ENCODE measurements at regions not wholly inside any gene's neighbourhood (a gene's known extent, or its start where the extent isn't known, plus 50 kb on each side); places are given as distances from the start of the nearest gene placed in this dataset.

- Histone ChIP-seq H3F3A (ENCODE audit: low read depth) (no peaks in the 10 kb centered on the region), H3K4me2 (ENCODE audit: low read depth, low read length, poor library complexity, severe bottlenecking) (no peak overlapping the region), H3K9me3 (ENCODE audit: insufficient read depth, low read depth, low read length) (no peaks in the 10 kb centered on the region), H2AFZ (ENCODE audit: low read length) (no peak overlapping the region), H3K4me3 (ENCODE audit: low read length, poor library complexity, severe bottlenecking) (no peak overlapping the region), H3K79me2 (ENCODE audit: insufficient read depth, low read length) (no peaks in the 10 kb centered on the region), H3K9me2 (replicated peaks; ENCODE audit: low read depth, low read length) (no peaks in the 10 kb centered on the region), H3K9ac (ENCODE audit: low read depth, low read length, poor library complexity, severe bottlenecking) (no peak overlapping the region), H3K36me3 (ENCODE audit: insufficient read depth, low read length) (no peaks in the 10 kb centered on the region), H3K27me3 (ENCODE audit: insufficient read depth, low read length, poor library complexity, severe bottlenecking) (no peaks in the 10 kb centered on the region), H3K4me1 (ENCODE audit: insufficient read depth, low read length, poor library complexity, severe bottlenecking) (no peaks in the 10 kb centered on the region), H4K20me1 (ENCODE audit: insufficient read depth, low read length, poor library complexity, severe bottlenecking) (no peaks in the 10 kb centered on the region)
- TF ChIP-seq CTCF (conservative IDR thresholded peaks at IDR 0.05; ENCODE audit: low read length) (no peak), EZH2phosphoT487 (IDR thresholded peaks at IDR 0.05; ENCODE audit: borderline replicate concordance) (no peak)
Measured at GRCh38 chr1:55520861-55521260, 305.7 kb upstream of the USP24 start.

- no peaks in the 10 kb centered on the region for H3K79me2 ChIP-seq (ENCODE audit: insufficient read depth, low read length)
- no peak overlapping the region for H3K9ac ChIP-seq (ENCODE audit: low read depth, low read length, poor library complexity, severe bottlenecking)
Measured at GRCh38 chr1:55519937-55520683, 304.9 kb upstream of the USP24 start.

GRCh38 chr1:55519276-55519675 lies 304.1 kb upstream of the USP24 start:
- H3K9me2 ChIP-seq (replicated peaks; ENCODE audit: low read depth, low read length) = no peaks in the 10 kb centered on the region
- no peaks in the 10 kb centered on the region for H3K27me3 ChIP-seq (ENCODE audit: insufficient read depth, low read length, poor library complexity, severe bottlenecking)
- no peaks in the 10 kb centered on the region for H3K9me3 ChIP-seq (ENCODE audit: insufficient read depth, low read depth, low read length)
- no peak overlapping the region for H2AFZ ChIP-seq (ENCODE audit: low read length)
- TF ChIP-seq CTCF (conservative IDR thresholded peaks at IDR 0.05; ENCODE audit: low read length) (no peak), EZH2phosphoT487 (IDR thresholded peaks at IDR 0.05; ENCODE audit: borderline replicate concordance) (no peak)
- H3K4me1 ChIP-seq (ENCODE audit: insufficient read depth, low read length, poor library complexity, severe bottlenecking) = no peaks in the 10 kb centered on the region
- no peak overlapping the region for H3K9ac ChIP-seq (ENCODE audit: low read depth, low read length, poor library complexity, severe bottlenecking)
- H4K20me1 ChIP-seq (ENCODE audit: insufficient read depth, low read length, poor library complexity, severe bottlenecking) = no peaks in the 10 kb centered on the region
- H3K79me2 ChIP-seq (ENCODE audit: insufficient read depth, low read length) = no peaks in the 10 kb centered on the region
- no peaks in the 10 kb centered on the region for H3F3A ChIP-seq (ENCODE audit: low read depth)
- no peak overlapping the region for H3K4me2 ChIP-seq (ENCODE audit: low read depth, low read length, poor library complexity, severe bottlenecking)
- H3K4me3 ChIP-seq (ENCODE audit: low read length, poor library complexity, severe bottlenecking) = no peak overlapping the region
- no peaks in the 10 kb centered on the region for H3K36me3 ChIP-seq (ENCODE audit: insufficient read depth, low read length)

More at GRCh38 chr1:55519937-55520683, 304.9 kb upstream of the USP24 start:
- Histone ChIP-seq H3F3A (ENCODE audit: low read depth) (no peaks in the 10 kb centered on the region), H3K4me3 (ENCODE audit: low read length, poor library complexity, severe bottlenecking) (no peak overlapping the region), H3K27me3 (ENCODE audit: insufficient read depth, low read length, poor library complexity, severe bottlenecking) (no peaks in the 10 kb centered on the region), H2AFZ (ENCODE audit: low read length) (no peak overlapping the region), H3K36me3 (ENCODE audit: insufficient read depth, low read length) (no peaks in the 10 kb centered on the region), H3K4me1 (ENCODE audit: insufficient read depth, low read length, poor library complexity, severe bottlenecking) (no peaks in the 10 kb centered on the region), H3K4me2 (ENCODE audit: low read depth, low read length, poor library complexity, severe bottlenecking) (no peak overlapping the region), H3K9me2 (replicated peaks; ENCODE audit: low read depth, low read length) (no peaks in the 10 kb centered on the region), H3K9me3 (ENCODE audit: insufficient read depth, low read depth, low read length) (no peaks in the 10 kb centered on the region), H4K20me1 (ENCODE audit: insufficient read depth, low read length, poor library complexity, severe bottlenecking) (no peaks in the 10 kb centered on the region)
- TF ChIP-seq CTCF (conservative IDR thresholded peaks at IDR 0.05; ENCODE audit: low read length) = no peak
- no peak for TF ChIP-seq EZH2phosphoT487 (IDR thresholded peaks at IDR 0.05; ENCODE audit: borderline replicate concordance)

All from Loucy (cell line).